ENCODE measurements at regions not wholly inside any gene's neighbourhood (a gene's known extent, or its start where the extent isn't known, plus 50 kb on each side); places are given as distances from the start of the nearest gene placed in this dataset.

GRCh38 chr3:144585408-144585807 lies 613.8 kb downstream of the DIPK2A start:
- 85 to 86% methylated on average over 1 to 2 of the region's 2 CpGs for WGBS, 2 experiments (ENCODE audit: insufficient coverage in 1 of 2, insufficient read length in 1 of 2)
- no peak overlapping the region for H3K27ac ChIP-seq (ENCODE audit: low read depth, low read length)
- no peaks in the 10 kb centered on the region for H3K27me3 ChIP-seq (ENCODE audit: control insufficient read depth, insufficient read depth, low read length, poor library complexity, severe bottlenecking)
- H3K9me3 Mint-ChIP-seq: peaks cover 10% of the 10 kb centered on the region
- no peaks in the 10 kb centered on the region for H3K4me1 ChIP-seq (ENCODE audit: control insufficient read depth, insufficient read depth, low read length)
- peak; percentile 48 for TF ChIP-seq CTCF (conservative IDR thresholded peaks at IDR 0.05)
- H3K36me3 ChIP-seq (ENCODE audit: control insufficient read depth, insufficient read depth, low read length): no peaks in the 10 kb centered on the region
- no peak overlapping the region for H3K4me3 ChIP-seq (ENCODE audit: low read length)
- H3K4me3 Mint-ChIP-seq: no peak overlapping the region
- H3K36me3 Mint-ChIP-seq (ENCODE audit: low read depth): no peaks in the 10 kb centered on the region
- H3K27me3 Mint-ChIP-seq (ENCODE audit: insufficient read depth): no peaks in the 10 kb centered on the region
- no peak for DNase-seq
- H3K27ac Mint-ChIP-seq: no peak overlapping the region
- no peaks in the 10 kb centered on the region for H3K4me1 Mint-ChIP-seq
- H3K9me3 ChIP-seq (ENCODE audit: control insufficient read depth, low read length): peaks cover 4% of the 10 kb centered on the region
- H3K9ac ChIP-seq (ENCODE audit: extremely low read depth, low read length, poor library complexity, severe bottlenecking): no peak overlapping the region

- Histone ChIP-seq H3K4me3 (ENCODE audit: low read length) (no peak overlapping the region), H3K27me3 (ENCODE audit: control insufficient read depth, insufficient read depth, low read length, poor library complexity, severe bottlenecking) (no peaks in the 10 kb centered on the region), H3K27ac (ENCODE audit: low read depth, low read length) (no peak overlapping the region), H3K9me3 (ENCODE audit: control insufficient read depth, low read length) (peaks cover 4% of the 10 kb centered on the region), H3K36me3 (ENCODE audit: control insufficient read depth, insufficient read depth, low read length) (no peaks in the 10 kb centered on the region), H3K4me1 (ENCODE audit: control insufficient read depth, insufficient read depth, low read length) (no peaks in the 10 kb centered on the region), H3K9ac (ENCODE audit: extremely low read depth, low read length, poor library complexity, severe bottlenecking) (no peak overlapping the region)
- no peak overlapping the region for H3K4me3 Mint-ChIP-seq
- no peaks in the 10 kb centered on the region for H3K27me3 Mint-ChIP-seq (ENCODE audit: insufficient read depth)
- WGBS, 2 experiments (ENCODE audit: insufficient coverage in 1 of 2, insufficient read length in 1 of 2): 80 to 89% methylated on average over 1 to 7 of the region's 7 CpGs
- H3K4me1 Mint-ChIP-seq: peaks cover 5% of the 10 kb centered on the region
- H3K36me3 Mint-ChIP-seq (ENCODE audit: low read depth): no peaks in the 10 kb centered on the region
- H3K27ac Mint-ChIP-seq: no peak overlapping the region
- H3K9me3 Mint-ChIP-seq: peaks cover 10% of the 10 kb centered on the region
- no peak for TF ChIP-seq CTCF (conservative IDR thresholded peaks at IDR 0.05)
- no peak for DNase-seq
Observed at GRCh38 chr3:144585953-144586352, 614.3 kb downstream of the DIPK2A start.

DNA sequence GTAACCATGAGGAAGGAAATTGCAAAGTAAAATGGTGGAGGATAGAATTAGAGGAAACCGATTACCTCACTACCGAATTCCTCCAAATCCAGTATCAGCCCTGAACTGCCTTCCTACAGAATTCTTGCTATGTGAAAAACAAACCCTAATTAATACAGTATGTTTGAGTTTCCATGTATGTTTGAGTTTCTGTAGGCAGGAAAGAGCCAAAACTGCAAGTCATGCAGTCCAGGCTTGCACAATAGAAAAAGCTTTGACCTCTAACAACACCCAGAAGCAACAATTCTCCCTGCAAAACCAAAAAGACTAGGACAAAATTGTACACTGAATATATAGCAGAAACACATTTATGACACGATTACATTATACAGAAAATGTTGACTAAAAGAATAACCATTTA lies 614.8 kb downstream of the DIPK2A start:
- no peaks in the 10 kb centered on the region for H3K36me3 Mint-ChIP-seq (ENCODE audit: low read depth)
- Histone ChIP-seq H3K36me3 (ENCODE audit: control insufficient read depth, insufficient read depth, low read length) (no peaks in the 10 kb centered on the region), H3K9me3 (ENCODE audit: control insufficient read depth, low read length) (peaks cover 4% of the 10 kb centered on the region), H3K4me3 (ENCODE audit: low read length) (no peak overlapping the region), H3K27ac (ENCODE audit: low read depth, low read length) (no peak overlapping the region), H3K9ac (ENCODE audit: extremely low read depth, low read length, poor library complexity, severe bottlenecking) (no peak overlapping the region), H3K4me1 (ENCODE audit: control insufficient read depth, insufficient read depth, low read length) (no peaks in the 10 kb centered on the region), H3K27me3 (ENCODE audit: control insufficient read depth, insufficient read depth, low read length, poor library complexity, severe bottlenecking) (no peaks in the 10 kb centered on the region)
- TF ChIP-seq CTCF (conservative IDR thresholded peaks at IDR 0.05): no peak
- peaks cover 8% of the 10 kb centered on the region for H3K4me1 Mint-ChIP-seq
- peaks cover 10% of the 10 kb centered on the region for H3K9me3 Mint-ChIP-seq
- H3K27me3 Mint-ChIP-seq (ENCODE audit: insufficient read depth): no peaks in the 10 kb centered on the region
- no CpG with 5 or more reads among the region's 3 CpGs for WGBS, 2 experiments (ENCODE audit: insufficient coverage in 1 of 2, insufficient read length in 1 of 2)
- DNase-seq: no peak
- no peak overlapping the region for H3K27ac Mint-ChIP-seq
- no peak overlapping the region for H3K4me3 Mint-ChIP-seq
